SU-DHL-6 (cell line): ENCODE measurements at regions not wholly inside any gene's neighbourhood (a gene's known extent, or its start where the extent isn't known, plus 50 kb on each side); places are given as distances from the start of the nearest gene placed in this dataset.
A peak's percentile ranks its signal among the peaks of the same experiment; 100 is the strongest.

Source experiments
- H2AFZ ChIP-seq: fragments of 200-600 bp; sonication (generic); 2 replicates; pipeline ENCODE4 v1.6.1; 2014; ENCODE audit warnings: low read depth, mild to moderate bottlenecking, moderate library complexity, mixed read lengths, antibody characterized with exemption, low read length; ENCODE audit not compliant: severe bottlenecking
- H3F3A ChIP-seq: fragments of 200-600 bp; shearing (Covaris generic); 2 replicates; pipeline ENCODE4 v1.6.0; 2016; ENCODE audit warnings: antibody characterized with exemption, mild to moderate bottlenecking; ENCODE audit not compliant: insufficient read depth
- H3K27ac ChIP-seq: fragments of 200-600 bp; sonication (generic); 2 replicates; pipeline ENCODE4 v1.5.1; 2016; ENCODE audit warnings: low read depth, mild to moderate bottlenecking, low read length, moderate library complexity, mixed read lengths
- H3K27me3 ChIP-seq: fragments of 200-600 bp; sonication (generic), shearing (Covaris generic); 2 replicates; pipeline ENCODE4 v1.6.0; 2014; ENCODE audit warnings: mild to moderate bottlenecking, low read length
- H3K36me3 ChIP-seq: fragments of 200-600 bp; sonication (generic); 2 replicates; pipeline ENCODE4 v1.6.1; 2014; ENCODE audit warnings: mild to moderate bottlenecking, low read length, mixed read lengths
- H3K4me2 ChIP-seq: fragments of 300-600, 200-600 bp; shearing (Covaris generic), sonication (generic); 2 replicates; pipeline ENCODE4 v1.6.0; 2014; ENCODE audit warnings: low read length, low read depth, mild to moderate bottlenecking; ENCODE audit not compliant: poor library complexity, severe bottlenecking
- H3K4me3 ChIP-seq: fragments of 200-600 bp; sonication (generic); 2 replicates; pipeline ENCODE4 v1.5.1; 2014; ENCODE audit warnings: antibody characterized with exemption, low read length, mild to moderate bottlenecking, mixed read lengths; ENCODE audit not compliant: insufficient read depth, poor library complexity, severe bottlenecking
- H3K79me2 ChIP-seq: fragments of 200-600 bp; sonication (generic); 2 replicates; pipeline ENCODE4 v1.6.1; 2014; ENCODE audit warnings: mild to moderate bottlenecking, low read length, moderate library complexity; ENCODE audit not compliant: insufficient read depth
- H3K9ac ChIP-seq: fragments of 200-600 bp; sonication (generic); 2 replicates; pipeline ENCODE4 v1.7.0; 2014; ENCODE audit warnings: mild to moderate bottlenecking, low read length
- H3K9me2 ChIP-seq: fragments of 200-600 bp; sonication (generic); replicated peaks from 2 replicates; pipeline ENCODE4 v1.6.1; 2014; ENCODE audit warnings: low read length; ENCODE audit not compliant: insufficient read depth
- H3K9me3 ChIP-seq: fragments of 200-600 bp; sonication (generic); 2 replicates; pipeline ENCODE4 v1.6.1; 2014; ENCODE audit warnings: low read length, mixed read lengths; ENCODE audit not compliant: insufficient read depth
- H4K20me1 ChIP-seq: fragments of 200-600 bp; sonication (generic); 2 replicates; pipeline ENCODE4 v1.6.1; 2014; ENCODE audit warnings: low read depth, mild to moderate bottlenecking, antibody characterized with exemption, low read length, moderate library complexity, mixed read lengths
- EZH2phosphoT487 ChIP-seq: fragments of 200-600 bp; sonication (generic), shearing (Covaris generic); conservative IDR thresholded peaks from 2 replicates; pipeline ENCODE4 v1.6.1; 2018; ENCODE audit warnings: mild to moderate bottlenecking, antibody characterized with exemption, low read length, moderate library complexity, mixed read lengths
- TF ChIP-seq, protein P1 (sequence below): fragments of 200-600 bp; sonication (generic); IDR thresholded peaks from one replicate; pipeline ENCODE4 v1.5.1; 2017; ENCODE audit warnings: antibody characterized with exemption, mild to moderate bottlenecking, low read length, moderate library complexity; ENCODE audit not compliant: insufficient read depth, poor library complexity, severe bottlenecking

DNA sequence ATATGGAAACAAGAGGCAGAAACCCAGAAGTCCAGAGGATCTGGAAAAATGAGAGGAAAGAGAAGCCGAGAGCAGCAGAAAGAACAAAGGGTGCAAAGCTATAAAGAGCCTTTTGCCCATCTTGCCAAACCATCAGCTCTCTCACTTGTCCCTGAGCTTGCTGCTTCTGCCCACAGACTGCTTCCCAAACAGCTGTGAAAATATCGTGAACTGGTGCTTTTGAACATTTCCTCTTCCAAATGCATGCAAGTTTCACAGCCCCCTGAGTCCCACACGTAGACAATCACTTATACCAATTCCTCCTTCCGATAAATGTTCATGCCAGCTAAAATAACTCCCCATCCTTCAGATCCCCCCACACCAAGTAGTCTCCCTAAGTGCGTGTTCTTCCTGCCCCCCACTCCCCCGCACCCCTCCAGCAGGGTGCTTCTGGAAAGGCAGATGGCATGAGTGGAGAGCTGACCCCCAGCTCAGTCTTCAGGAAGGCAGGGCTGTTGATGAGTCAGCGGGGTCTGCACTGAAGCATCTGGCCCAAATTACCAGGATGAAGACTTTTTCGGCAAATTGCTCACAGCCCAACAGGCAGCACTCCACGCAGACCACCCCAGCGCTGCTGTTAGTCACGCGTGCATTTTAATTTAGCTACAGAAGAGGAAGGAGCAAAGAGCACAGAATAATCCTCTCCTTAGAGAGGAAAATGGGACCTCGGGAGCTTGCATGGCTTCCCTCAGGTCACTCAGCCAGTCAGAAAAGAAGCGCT lies 76.1 kb upstream of the KCNMA1 start:
- Histone ChIP-seq H3F3A (no peaks in the 10 kb centered on the region), H4K20me1 (no peaks in the 10 kb centered on the region), H3K4me3 (no peak overlapping the region), H3K9ac (no peak overlapping the region), H3K9me3 (no peaks in the 10 kb centered on the region), H3K27ac (no peak overlapping the region), H3K36me3 (no peaks in the 10 kb centered on the region), H3K27me3 (no peaks in the 10 kb centered on the region), H3K9me2 (no peaks in the 10 kb centered on the region), H3K4me2 (no peak overlapping the region), H3K79me2 (no peaks in the 10 kb centered on the region), H2AFZ (no peak overlapping the region)
- TF ChIP-seq, protein P1, sequence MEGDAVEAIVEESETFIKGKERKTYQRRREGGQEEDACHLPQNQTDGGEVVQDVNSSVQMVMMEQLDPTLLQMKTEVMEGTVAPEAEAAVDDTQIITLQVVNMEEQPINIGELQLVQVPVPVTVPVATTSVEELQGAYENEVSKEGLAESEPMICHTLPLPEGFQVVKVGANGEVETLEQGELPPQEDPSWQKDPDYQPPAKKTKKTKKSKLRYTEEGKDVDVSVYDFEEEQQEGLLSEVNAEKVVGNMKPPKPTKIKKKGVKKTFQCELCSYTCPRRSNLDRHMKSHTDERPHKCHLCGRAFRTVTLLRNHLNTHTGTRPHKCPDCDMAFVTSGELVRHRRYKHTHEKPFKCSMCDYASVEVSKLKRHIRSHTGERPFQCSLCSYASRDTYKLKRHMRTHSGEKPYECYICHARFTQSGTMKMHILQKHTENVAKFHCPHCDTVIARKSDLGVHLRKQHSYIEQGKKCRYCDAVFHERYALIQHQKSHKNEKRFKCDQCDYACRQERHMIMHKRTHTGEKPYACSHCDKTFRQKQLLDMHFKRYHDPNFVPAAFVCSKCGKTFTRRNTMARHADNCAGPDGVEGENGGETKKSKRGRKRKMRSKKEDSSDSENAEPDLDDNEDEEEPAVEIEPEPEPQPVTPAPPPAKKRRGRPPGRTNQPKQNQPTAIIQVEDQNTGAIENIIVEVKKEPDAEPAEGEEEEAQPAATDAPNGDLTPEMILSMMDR, result no peak
- no peak for TF ChIP-seq EZH2phosphoT487

DNA sequence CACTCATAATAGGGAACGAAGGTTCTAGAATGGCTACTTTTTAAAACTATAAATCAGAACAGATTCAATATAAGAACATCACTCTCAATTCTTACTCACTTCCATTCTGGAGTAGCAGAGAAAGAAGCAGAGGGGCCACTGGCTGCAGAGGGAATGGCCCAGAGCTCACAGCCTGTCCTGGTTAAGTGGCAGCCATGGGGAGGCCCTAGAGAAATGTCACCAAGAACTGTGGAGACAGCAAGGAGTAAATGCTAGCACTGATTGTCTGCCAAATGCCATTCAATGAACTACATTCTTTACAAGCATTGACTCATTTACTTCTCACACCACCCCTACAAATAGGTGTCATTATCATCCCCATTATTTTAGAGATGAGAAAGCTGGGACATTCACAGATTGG lies 74.6 kb upstream of the KCNMA1 start:
- no peaks in the 10 kb centered on the region for H3K79me2 ChIP-seq
- H3F3A ChIP-seq, result no peaks in the 10 kb centered on the region
- H4K20me1 ChIP-seq, result no peaks in the 10 kb centered on the region
- H3K36me3 ChIP-seq, result no peaks in the 10 kb centered on the region
- no peak overlapping the region for H2AFZ ChIP-seq
- H3K4me2 ChIP-seq, result no peak overlapping the region
- TF ChIP-seq, protein P1, result no peak
- no peak for TF ChIP-seq EZH2phosphoT487
- no peak overlapping the region for H3K27ac ChIP-seq
- no peaks in the 10 kb centered on the region for H3K9me2 ChIP-seq
- H3K9me3 ChIP-seq, result no peaks in the 10 kb centered on the region
- H3K9ac ChIP-seq, result no peak overlapping the region
- no peaks in the 10 kb centered on the region for H3K27me3 ChIP-seq
- H3K4me3 ChIP-seq, result no peak overlapping the region

DNA sequence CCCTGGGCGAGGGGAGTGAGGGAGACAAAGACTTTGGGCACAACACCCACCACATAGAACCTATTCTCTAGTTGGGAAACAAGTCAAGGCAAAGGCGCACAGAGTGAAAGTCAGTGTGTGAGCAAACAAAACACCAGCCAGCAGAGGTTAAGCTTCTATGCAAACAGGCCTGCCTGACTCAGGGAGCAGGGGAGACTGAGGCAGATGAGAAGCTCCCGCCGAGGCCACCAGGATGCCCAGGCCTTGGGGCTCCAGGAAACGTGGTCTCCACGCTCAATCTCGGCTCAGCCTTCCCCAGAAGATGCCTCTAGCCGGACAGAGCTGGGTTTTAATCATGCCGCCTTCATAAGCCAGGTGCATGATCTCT lies 74.1 kb upstream of the KCNMA1 start:
- Histone ChIP-seq H3K36me3 (no peaks in the 10 kb centered on the region), H3K4me2 (no peak overlapping the region), H3K27ac (no peak overlapping the region), H3K27me3 (no peaks in the 10 kb centered on the region), H3K9ac (no peak overlapping the region), H3K79me2 (no peaks in the 10 kb centered on the region), H3K9me3 (no peaks in the 10 kb centered on the region), H3K4me3 (no peak overlapping the region), H2AFZ (peak overlapping the region; percentile 76), H3F3A (no peaks in the 10 kb centered on the region), H3K9me2 (no peaks in the 10 kb centered on the region), H4K20me1 (no peaks in the 10 kb centered on the region)
- TF ChIP-seq EZH2phosphoT487, result no peak
- TF ChIP-seq, protein P1, result no peak
